Middle frontal gyrus (tissue), 1 donor: ENCODE measurements at regions not wholly inside any gene's neighbourhood (a gene's known extent, or its start where the extent isn't known, plus 50 kb on each side); places are given as distances from the start of the nearest gene placed in this dataset.

Experiments used
- DNase-seq: peaks from one replicate; pipeline ENCODE4 v3.0.0-alpha.2; 2015; ENCODE audit warnings: low spot score; ENCODE audit errors: extremely low spot score

- no peak for DNase-seq
These were observed 68.2 kb upstream of the C1orf87 start for GRCh38 chr1:60141743-60142142.

GRCh38 chr1:60141276-60141675 is 67.7 kb upstream of the C1orf87 start:
- DNase-seq: no peak

GRCh38 chr1:60137406-60137805 is 63.8 kb upstream of the C1orf87 start:
- no peak for DNase-seq

GRCh38 chr1:60136395-60136794 is 62.8 kb upstream of the C1orf87 start:
- DNase-seq: no peak

GRCh38 chr1:60134716-60135115 is 61.1 kb upstream of the C1orf87 start:
- no peak for DNase-seq

GRCh38 chr1:60133848-60134247 is 60.3 kb upstream of the C1orf87 start:
- no peak for DNase-seq

- DNase-seq: no peak
These were observed 59.6 kb upstream of the C1orf87 start for GRCh38 chr1:60133000-60133673.

GRCh38 chr1:60132108-60132507 is 58.5 kb upstream of the C1orf87 start:
- DNase-seq: no peak

GRCh38 chr1:60130703-60131102 is 57.1 kb upstream of the C1orf87 start:
- no peak for DNase-seq

- no peak for DNase-seq
These were observed 56.3 kb upstream of the C1orf87 start for GRCh38 chr1:60129911-60130310.

GRCh38 chr1:60126723-60127122 is 53.2 kb upstream of the C1orf87 start:
- no peak for DNase-seq
